ENCODE measurements at regions not wholly inside any gene's neighbourhood (a gene's known extent, or its start where the extent isn't known, plus 50 kb on each side); places are given as distances from the start of the nearest gene placed in this dataset.

DNA sequence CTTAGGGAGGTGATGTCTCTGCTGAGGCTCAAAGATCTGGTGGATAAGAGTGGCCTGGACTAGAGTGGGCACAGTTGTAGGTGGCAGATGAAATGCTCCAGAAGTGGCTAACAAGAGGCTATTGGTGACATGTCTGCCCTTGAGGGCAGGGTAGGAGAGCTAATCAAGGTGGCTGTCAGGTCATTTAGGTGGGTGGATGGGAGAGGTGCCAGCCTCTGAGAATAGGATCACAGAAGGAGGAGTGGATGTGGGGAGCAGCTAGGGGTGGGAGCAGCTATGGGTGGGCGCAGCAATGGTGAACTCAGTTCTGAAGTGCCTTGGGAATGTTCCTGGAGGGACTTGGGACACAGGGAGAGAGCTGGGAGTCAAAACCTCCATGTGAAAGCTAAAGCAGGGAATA is 142.0 kb upstream of the GRIK3 start:
- TF ChIP-seq, protein P1, sequence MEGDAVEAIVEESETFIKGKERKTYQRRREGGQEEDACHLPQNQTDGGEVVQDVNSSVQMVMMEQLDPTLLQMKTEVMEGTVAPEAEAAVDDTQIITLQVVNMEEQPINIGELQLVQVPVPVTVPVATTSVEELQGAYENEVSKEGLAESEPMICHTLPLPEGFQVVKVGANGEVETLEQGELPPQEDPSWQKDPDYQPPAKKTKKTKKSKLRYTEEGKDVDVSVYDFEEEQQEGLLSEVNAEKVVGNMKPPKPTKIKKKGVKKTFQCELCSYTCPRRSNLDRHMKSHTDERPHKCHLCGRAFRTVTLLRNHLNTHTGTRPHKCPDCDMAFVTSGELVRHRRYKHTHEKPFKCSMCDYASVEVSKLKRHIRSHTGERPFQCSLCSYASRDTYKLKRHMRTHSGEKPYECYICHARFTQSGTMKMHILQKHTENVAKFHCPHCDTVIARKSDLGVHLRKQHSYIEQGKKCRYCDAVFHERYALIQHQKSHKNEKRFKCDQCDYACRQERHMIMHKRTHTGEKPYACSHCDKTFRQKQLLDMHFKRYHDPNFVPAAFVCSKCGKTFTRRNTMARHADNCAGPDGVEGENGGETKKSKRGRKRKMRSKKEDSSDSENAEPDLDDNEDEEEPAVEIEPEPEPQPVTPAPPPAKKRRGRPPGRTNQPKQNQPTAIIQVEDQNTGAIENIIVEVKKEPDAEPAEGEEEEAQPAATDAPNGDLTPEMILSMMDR (IDR thresholded peaks at IDR 0.05), result no peak
- TF ChIP-seq POLR2AphosphoS5 (IDR thresholded peaks at IDR 0.05) (no peak), POLR2A (IDR thresholded peaks at IDR 0.05) (no peak), EP300 (IDR thresholded peaks at IDR 0.05) (no peak)
